Right kidney (tissue), 1 donor: ENCODE measurements at regions not wholly inside any gene's neighbourhood (a gene's known extent, or its start where the extent isn't known, plus 50 kb on each side); places are given as distances from the start of the nearest gene placed in this dataset.
"Not testable (repeated sequence)": the region's sequence is repeated elsewhere in the genome, so short reads cannot be mapped to it uniquely, and the experiment has no call there.

Experiments used
- DNase-seq: peaks from one replicate; pipeline ENCODE4 v3.0.0-alpha.2; 2016

GRCh38 chr4:60913002-60913401 is 287.1 kb upstream of the ADGRL3 start:
- no peak for DNase-seq

GRCh38 chr4:60913671-60914070 is 286.5 kb upstream of the ADGRL3 start:
- DNase-seq: no peak

GRCh38 chr4:60921735-60922134 is 278.4 kb upstream of the ADGRL3 start:
- not testable (repeated sequence) for DNase-seq

- no peak for DNase-seq
Observed at GRCh38 chr4:60923075-60923474, 277.1 kb upstream of the ADGRL3 start.

- DNase-seq: no peak
Observed at GRCh38 chr4:60926624-60927023, 273.5 kb upstream of the ADGRL3 start.

- no peak for DNase-seq
Observed at GRCh38 chr4:60930866-60931265, 269.3 kb upstream of the ADGRL3 start.

GRCh38 chr4:60934566-60935295 is 265.4 kb upstream of the ADGRL3 start:
- no peak for DNase-seq

GRCh38 chr4:60938181-60938580 is 261.9 kb upstream of the ADGRL3 start:
- no peak for DNase-seq

GRCh38 chr4:60938621-60939020 is 261.5 kb upstream of the ADGRL3 start:
- DNase-seq: no peak

GRCh38 chr4:60944060-60944459 is 256.1 kb upstream of the ADGRL3 start:
- DNase-seq: no peak

- no peak for DNase-seq
Observed at GRCh38 chr4:60945641-60946040, 254.5 kb upstream of the ADGRL3 start.

GRCh38 chr4:60948008-60948407 is 252.1 kb upstream of the ADGRL3 start:
- no peak for DNase-seq

- no peak for DNase-seq
Observed at GRCh38 chr4:60952921-60953320, 247.2 kb upstream of the ADGRL3 start.

- DNase-seq: no peak
Observed at GRCh38 chr4:60953826-60954225, 246.3 kb upstream of the ADGRL3 start.

GRCh38 chr4:60962286-60962685 is 237.8 kb upstream of the ADGRL3 start:
- no peak for DNase-seq

- DNase-seq: no peak
Observed at GRCh38 chr4:60981534-60981933, 218.6 kb upstream of the ADGRL3 start.

GRCh38 chr4:60989141-60989540 is 211.0 kb upstream of the ADGRL3 start:
- DNase-seq: no peak

- no peak for DNase-seq
Observed at GRCh38 chr4:60992037-60992436, 208.1 kb upstream of the ADGRL3 start.

GRCh38 chr4:61003301-61003700 is 196.8 kb upstream of the ADGRL3 start:
- no peak for DNase-seq

- DNase-seq: no peak
Observed at GRCh38 chr4:61004651-61005170, 195.4 kb upstream of the ADGRL3 start.

- no peak for DNase-seq
Observed at GRCh38 chr4:61011051-61011450, 189.1 kb upstream of the ADGRL3 start.

GRCh38 chr4:61011936-61012335 is 188.2 kb upstream of the ADGRL3 start:
- not testable (repeated sequence) for DNase-seq

- no peak for DNase-seq
Observed at GRCh38 chr4:61024610-61025009, 175.5 kb upstream of the ADGRL3 start.

- no peak for DNase-seq
Observed at GRCh38 chr4:61027939-61028338, 172.2 kb upstream of the ADGRL3 start.
